Keratinocyte (primary cell): ENCODE measurements at regions not wholly inside any gene's neighbourhood (a gene's known extent, or its start where the extent isn't known, plus 50 kb on each side); places are given as distances from the start of the nearest gene placed in this dataset.

Source experiments
- DNase-seq: peaks from one replicate; pipeline ENCODE4 v3.0.0-alpha.2; 2011; ENCODE audit warnings: low read depth, missing footprints, low spot score
- FAIRE-seq: peaks from 2 replicates; lab custom pipeline; 2011; peaks lifted over from hg19 to GRCh38; lab: Jason Lieb, UNC
- H2AFZ ChIP-seq: 2 replicates; pipeline ENCODE4 v1.6.0; 2012; ENCODE audit warnings: low read length, control low read depth, inconsistent platforms; ENCODE audit not compliant: control insufficient read depth
- H3K27ac ChIP-seq: 2 replicates; pipeline ENCODE4 v1.5.1; 2011; ENCODE audit warnings: low read length; ENCODE audit not compliant: control insufficient read depth, insufficient read depth
- H3K27me3 ChIP-seq: 3 replicates; pipeline ENCODE4 v1.6.0; 2011; ENCODE audit warnings: low read length; ENCODE audit not compliant: control insufficient read depth, insufficient read depth; ENCODE audit errors: extremely low read depth
- H3K36me3 ChIP-seq, 2 experiments: 2 replicates in 1 of 2; 3 replicates in 1 of 2; pipeline ENCODE4 v1.5.1; 2011; ENCODE audit warnings: low read length in 2 of 2, mild to moderate bottlenecking in 1 of 2; ENCODE audit not compliant: control insufficient read depth in 2 of 2, insufficient read depth in 2 of 2; ENCODE audit errors: extremely low read depth in 1 of 2
- H3K4me1 ChIP-seq: 3 replicates; pipeline ENCODE4 v1.5.1; 2011; ENCODE audit warnings: low read length; ENCODE audit not compliant: control insufficient read depth, insufficient read depth; ENCODE audit errors: extremely low read depth
- H3K4me2 ChIP-seq: 3 replicates; pipeline ENCODE4 v1.6.0; 2011; ENCODE audit warnings: low read depth, low read length; ENCODE audit not compliant: control insufficient read depth, insufficient read depth; ENCODE audit errors: extremely low read depth
- H3K4me3 ChIP-seq, 3 experiments: fragments of 200-600 bp in 1 of 3; sonication (generic) in 1 of 3; 2 replicates in 2 of 3; 3 replicates in 1 of 3; pipeline ENCODE4 v1.5.1; 2011 to 2016; ENCODE audit warnings: low read length in 3 of 3, mild to moderate bottlenecking in 3 of 3, control low read depth in 2 of 3, inconsistent platforms in 1 of 3, low read depth in 1 of 3, mixed read lengths in 1 of 3, mixed run types in 1 of 3, moderate library complexity in 1 of 3; ENCODE audit not compliant: control insufficient read depth in 2 of 3, insufficient read depth in 2 of 3; ENCODE audit errors: extremely low read depth in 1 of 3
- H3K79me2 ChIP-seq: 2 replicates; pipeline ENCODE4 v1.6.0; 2012; ENCODE audit warnings: low read length; ENCODE audit not compliant: control insufficient read depth, insufficient read depth
- H3K9ac ChIP-seq: 3 replicates; pipeline ENCODE4 v1.6.0; 2011; ENCODE audit warnings: low read length; ENCODE audit not compliant: control insufficient read depth, insufficient read depth; ENCODE audit errors: extremely low read depth
- H3K9me1 ChIP-seq: 3 replicates; pipeline ENCODE4 v1.6.0; 2011; ENCODE audit warnings: low read length; ENCODE audit not compliant: control insufficient read depth, insufficient read depth; ENCODE audit errors: extremely low read depth
- H3K9me3 ChIP-seq: 2 replicates; pipeline ENCODE4 v1.5.1; 2012; ENCODE audit warnings: low read depth, low read length; ENCODE audit not compliant: control insufficient read depth
- H4K20me1 ChIP-seq: 3 replicates; pipeline ENCODE4 v1.6.0; 2011; ENCODE audit warnings: low read length; ENCODE audit not compliant: control insufficient read depth, insufficient read depth; ENCODE audit errors: extremely low read depth
- EZH2 ChIP-seq: IDR thresholded peaks from one replicate; pipeline ENCODE4 v1.6.1; 2012; ENCODE audit warnings: inconsistent platforms, mild to moderate bottlenecking, low read length, moderate library complexity
- dilution Hi-C: fragments of 300-500 bp; cut with MboI; formaldehyde crosslinking; loops from one replicate; pipeline ENCODE4 v1.7.0; 2020; ENCODE audit warnings: low sequenced_read_pairs; ENCODE audit not compliant: extremely low pct_ligation_motif_present
- TF ChIP-seq, protein P1 (sequence below), 3 experiments: IDR thresholded peaks in 1 of 3; conservative IDR thresholded peaks in 1 of 3; optimal IDR thresholded peaks in 1 of 3; 2 replicates in 2 of 3; 3 replicates in 1 of 3; pipeline versions ENCODE3 to v1.5.1; 2011; ENCODE audit warnings: low read length in 3 of 3, mild to moderate bottlenecking in 3 of 3, moderate library complexity in 2 of 3, control low read depth in 1 of 3, inconsistent platforms in 1 of 3; ENCODE audit not compliant: insufficient read depth in 2 of 3; ENCODE audit errors: extremely low read depth in 1 of 3

DNA sequence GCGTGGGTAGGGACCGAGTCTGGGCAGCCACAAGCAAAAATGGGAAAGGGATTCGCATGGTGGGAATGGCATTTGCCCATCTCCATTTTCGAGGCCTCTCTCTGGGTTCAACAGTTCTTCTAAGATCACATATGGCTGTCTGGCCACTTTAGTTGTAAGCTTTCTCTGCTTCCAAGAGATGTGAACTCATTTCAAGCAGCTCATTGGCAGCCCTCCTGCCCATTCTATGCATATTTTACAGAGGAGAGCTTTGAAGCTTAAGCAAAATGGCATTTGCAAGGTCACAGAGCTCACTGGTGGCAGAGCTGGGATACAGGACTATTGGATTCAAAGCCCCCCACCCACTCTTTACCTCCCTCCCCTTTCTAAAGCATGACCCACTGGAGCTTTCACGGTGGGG is 93.7 kb downstream of the HHIPL2 start:
- DNase-seq (no peak), FAIRE-seq (no peak)
- H3K9me1 ChIP-seq: no peaks in the 10 kb centered on the region
- H3K9ac ChIP-seq: no peak overlapping the region
- H4K20me1 ChIP-seq: no peaks in the 10 kb centered on the region
- H3K27me3 ChIP-seq: no peaks in the 10 kb centered on the region
- no peaks in the 10 kb centered on the region for H3K36me3 ChIP-seq
- H3K79me2 ChIP-seq: no peaks in the 10 kb centered on the region
- dilution Hi-C loops: no loop called here
- H3K9me3 ChIP-seq: no peaks in the 10 kb centered on the region
- H3K4me2 ChIP-seq: no peak overlapping the region
- peaks cover 13% of the 10 kb centered on the region for H3K4me1 ChIP-seq
- no peak overlapping the region for H3K27ac ChIP-seq
- no peak for TF ChIP-seq EZH2
- TF ChIP-seq, protein P1, sequence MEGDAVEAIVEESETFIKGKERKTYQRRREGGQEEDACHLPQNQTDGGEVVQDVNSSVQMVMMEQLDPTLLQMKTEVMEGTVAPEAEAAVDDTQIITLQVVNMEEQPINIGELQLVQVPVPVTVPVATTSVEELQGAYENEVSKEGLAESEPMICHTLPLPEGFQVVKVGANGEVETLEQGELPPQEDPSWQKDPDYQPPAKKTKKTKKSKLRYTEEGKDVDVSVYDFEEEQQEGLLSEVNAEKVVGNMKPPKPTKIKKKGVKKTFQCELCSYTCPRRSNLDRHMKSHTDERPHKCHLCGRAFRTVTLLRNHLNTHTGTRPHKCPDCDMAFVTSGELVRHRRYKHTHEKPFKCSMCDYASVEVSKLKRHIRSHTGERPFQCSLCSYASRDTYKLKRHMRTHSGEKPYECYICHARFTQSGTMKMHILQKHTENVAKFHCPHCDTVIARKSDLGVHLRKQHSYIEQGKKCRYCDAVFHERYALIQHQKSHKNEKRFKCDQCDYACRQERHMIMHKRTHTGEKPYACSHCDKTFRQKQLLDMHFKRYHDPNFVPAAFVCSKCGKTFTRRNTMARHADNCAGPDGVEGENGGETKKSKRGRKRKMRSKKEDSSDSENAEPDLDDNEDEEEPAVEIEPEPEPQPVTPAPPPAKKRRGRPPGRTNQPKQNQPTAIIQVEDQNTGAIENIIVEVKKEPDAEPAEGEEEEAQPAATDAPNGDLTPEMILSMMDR (optimal IDR thresholded peaks at IDR 0.05 in 1 of 3, IDR thresholded peaks at IDR 0.05 in 1 of 3, conservative IDR thresholded peaks at IDR 0.05 in 1 of 3; ENCODE audit: extremely low read depth in 1 of 3, insufficient read depth in 2 of 3, low read length in 3 of 3): no peak
- H3K4me3 ChIP-seq: no peak overlapping the region
- no peak overlapping the region for H2AFZ ChIP-seq

DNA sequence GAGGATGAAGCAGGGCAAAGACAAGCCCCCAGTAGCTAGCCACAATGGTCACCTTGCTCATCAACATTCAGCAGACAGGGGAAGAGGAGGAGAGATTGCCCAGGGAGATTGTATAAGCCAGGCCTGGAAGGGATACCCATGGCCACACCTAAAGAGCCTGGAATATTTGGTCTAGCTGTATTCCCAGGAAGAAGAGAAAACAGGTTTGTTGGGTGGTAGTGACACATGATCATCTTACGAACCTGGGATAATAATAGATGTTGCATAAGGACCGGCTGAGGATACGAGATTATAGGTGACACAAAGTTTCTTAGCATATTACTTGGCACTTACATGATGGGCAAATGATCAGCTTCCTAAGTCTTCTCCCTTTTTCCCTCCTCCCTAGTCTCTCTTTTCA is 95.9 kb downstream of the HHIPL2 start:
- no peak for DNase-seq
- Histone ChIP-seq H3K27me3 (no peaks in the 10 kb centered on the region), H2AFZ (no peak overlapping the region), H3K4me1 (peaks cover 13% of the 10 kb centered on the region), H3K36me3 (no peaks in the 10 kb centered on the region), H3K9me1 (no peaks in the 10 kb centered on the region), H3K9ac (no peak overlapping the region), H3K4me3 (no peak overlapping the region), H4K20me1 (no peaks in the 10 kb centered on the region), H3K27ac (no peak overlapping the region), H3K4me2 (no peak overlapping the region), H3K9me3 (no peaks in the 10 kb centered on the region), H3K79me2 (no peaks in the 10 kb centered on the region)
- dilution Hi-C loops: no loop called here
- FAIRE-seq: no peak
- TF ChIP-seq, protein P1 (optimal IDR thresholded peaks at IDR 0.05 in 1 of 3, IDR thresholded peaks at IDR 0.05 in 1 of 3, conservative IDR thresholded peaks at IDR 0.05 in 1 of 3; ENCODE audit: extremely low read depth in 1 of 3, insufficient read depth in 2 of 3, low read length in 3 of 3): no peak
- TF ChIP-seq EZH2: no peak
